HepG2 (cell line): ENCODE measurements at regions not wholly inside any gene's neighbourhood (a gene's known extent, or its start where the extent isn't known, plus 50 kb on each side); places are given as distances from the start of the nearest gene placed in this dataset.

Experiments used
- ATAC-seq: fragments of 200-7000 bp; cut with Tn5 transposase; 3 replicates; pipeline ENCODE4 v1.9.1; 2020; ENCODE audit warnings: mild to moderate bottlenecking, moderate library complexity
- BruUV-seq: library from RNA; stranded (reverse); fragments of 400-500 nt; replicated peaks from 2 replicates; lab custom pipeline; 2021; lab: Mats Ljungman, UMichigan
- CTCF ChIA-PET: fragments of 300-600 bp; formaldehyde crosslinking; extraction: SDS; loops from one replicate; lab custom pipeline; 2021; ENCODE audit warnings: low total read pairs, inconsistent platforms, low intra/inter-chr PET ratio; lab: Yijun Ruan, JAX
- POLR2A ChIA-PET: fragments of 350-600 bp; sonication (Branson Sonifier 250); formaldehyde crosslinking; loops from one replicate; lab custom pipeline; 2020; ENCODE audit warnings: antibody characterized with exemption, inconsistent platforms; lab: Yijun Ruan, JAX
- DNase-seq: peaks from one replicate; pipeline ENCODE4 v3.0.0-alpha.2; 2015; ENCODE audit warnings: low spot score
- FAIRE-seq: peaks from 3 replicates; lab custom pipeline; 2011; peaks lifted over from hg19 to GRCh38; lab: Jason Lieb, UNC
- H2AFZ ChIP-seq: one replicate; pipeline ENCODE4 v1.6.1; 2011; ENCODE audit warnings: low read length, inconsistent platforms
- H3K27ac ChIP-seq: fragments of 300-600 bp; 3 replicates; pipeline ENCODE4 v1.8.0; 2011; ENCODE audit warnings: mixed run types, mild to moderate bottlenecking, mixed read lengths, low read length, inconsistent platforms; ENCODE audit not compliant: insufficient read depth; ENCODE audit errors: extremely low read length
- H3K27me3 ChIP-seq, 2 experiments: fragments of 200-600 bp in 1 of 2; 2 replicates in 1 of 2; 3 replicates in 1 of 2; pipeline versions ENCODE4 v1.6.0 to v1.8.0; 2011; ENCODE audit warnings: low read length in 2 of 2, mild to moderate bottlenecking in 2 of 2, moderate library complexity in 2 of 2, inconsistent platforms in 1 of 2; ENCODE audit not compliant: insufficient read depth in 2 of 2, control insufficient read depth in 1 of 2
- H3K36me3 ChIP-seq, 2 experiments: fragments of 200-600 bp in 1 of 2; replicated peaks in 1 of 2; 2 replicates in 1 of 2; 3 replicates in 1 of 2; pipeline versions ENCODE4 v1.5.1 to v1.8.0; 2011; ENCODE audit warnings: low read length in 2 of 2, inconsistent platforms in 1 of 2; ENCODE audit not compliant: insufficient read depth in 2 of 2, control insufficient read depth in 1 of 2
- H3K4me1 ChIP-seq: 2 replicates; pipeline ENCODE4 v1.5.1; 2012; ENCODE audit warnings: low read length, inconsistent platforms; ENCODE audit not compliant: insufficient read depth
- H3K4me2 ChIP-seq: 2 replicates; pipeline ENCODE4 v1.6.0; 2011; ENCODE audit warnings: low read depth, low read length, inconsistent platforms
- H3K4me3 ChIP-seq, 3 experiments: fragments of 200-600 bp in 1 of 3; sonication (generic), shearing (Covaris generic) in 1 of 3; replicated peaks in 1 of 3; 2 replicates each; pipeline ENCODE4 v1.5.1; 2011 to 2016; ENCODE audit warnings: low read length in 3 of 3, inconsistent platforms in 2 of 3, low read depth in 2 of 3, mild to moderate bottlenecking in 2 of 3, control low read depth in 1 of 3, mixed read lengths in 1 of 3; ENCODE audit not compliant: insufficient read depth in 1 of 3
- H3K79me2 ChIP-seq: one replicate; pipeline ENCODE4 v1.6.1; 2011; ENCODE audit warnings: low read length, inconsistent platforms; ENCODE audit not compliant: insufficient read depth
- H3K9ac ChIP-seq: 2 replicates; pipeline ENCODE4 v1.6.0; 2011; ENCODE audit warnings: mild to moderate bottlenecking, low read depth, low read length, inconsistent platforms; ENCODE audit not compliant: insufficient read depth
- H3K9me3 ChIP-seq: 2 replicates; pipeline ENCODE4 v1.5.1; 2012; ENCODE audit warnings: mild to moderate bottlenecking, low read length
- H4K20me1 ChIP-seq: 2 replicates; pipeline ENCODE4 v1.6.0; 2011; ENCODE audit warnings: inconsistent platforms, mild to moderate bottlenecking, low read length, moderate library complexity; ENCODE audit not compliant: insufficient read depth
- ATRX ChIP-seq: sonication (generic); formaldehyde crosslinking; IDR thresholded peaks from 2 replicates; pipeline ENCODE4 v1.4.0; 2020; ENCODE audit warnings: missing genetic modification reagents, borderline replicate concordance
- HIVEP1 ChIP-seq: sonication (generic); formaldehyde crosslinking; IDR thresholded peaks from 2 replicates; pipeline ENCODE4 v1.4.0; 2020; ENCODE audit warnings: mild to moderate bottlenecking, missing genetic modification reagents
- JUNB ChIP-seq: sonication (generic); formaldehyde crosslinking; IDR thresholded peaks from 2 replicates; pipeline ENCODE4 v1.8.0; 2022; ENCODE audit warnings: missing genetic modification reagents, mild to moderate bottlenecking, borderline replicate concordance
- KAT7 ChIP-seq: IDR thresholded peaks from 2 replicates; pipeline ENCODE4 v1.6.1; 2018; ENCODE audit warnings: borderline replicate concordance, missing compliant biosample characterization
- PATZ1 ChIP-seq: sonication (generic); formaldehyde crosslinking; IDR thresholded peaks from 2 replicates; pipeline ENCODE4 v1.4.0; 2020; ENCODE audit warnings: missing genetic modification reagents
- PHB2 ChIP-seq: fragments of 450-650 bp; IDR thresholded peaks from 2 replicates; pipeline ENCODE4 v1.6.1; 2018; ENCODE audit not compliant: partially characterized antibody
- PHF5A ChIP-seq: IDR thresholded peaks from one replicate; pipeline ENCODE4 v1.6.1; 2018; ENCODE audit warnings: low read depth, missing genetic modification reagents; ENCODE audit not compliant: unreplicated experiment
- POLR2AphosphoS5 ChIP-seq: IDR thresholded peaks from 2 replicates; pipeline ENCODE4 v1.6.1; 2012; ENCODE audit warnings: low read depth, low read length
- RBFOX2 ChIP-seq: fragments of 200-400 bp; formaldehyde crosslinking; IDR thresholded peaks from 2 replicates; pipeline ENCODE4 v1.6.1; 2017; ENCODE audit warnings: low read depth, mild to moderate bottlenecking, low read length
- REL ChIP-seq: sonication (generic); formaldehyde crosslinking; conservative IDR thresholded peaks from 2 replicates; pipeline ENCODE4 v1.8.0; 2022; ENCODE audit warnings: mild to moderate bottlenecking, missing genetic modification reagents, moderate library complexity
- SKI ChIP-seq: fragments of 450-650 bp; IDR thresholded peaks from one replicate; pipeline ENCODE4 v1.6.1; 2018; ENCODE audit warnings: mild to moderate bottlenecking; ENCODE audit not compliant: partially characterized antibody
- SMARCE1 ChIP-seq: fragments of 450-650 bp; IDR thresholded peaks from 2 replicates; pipeline ENCODE4 v1.6.1; 2017; ENCODE audit warnings: borderline replicate concordance
- SPEN ChIP-seq: sonication (generic); formaldehyde crosslinking; IDR thresholded peaks from 2 replicates; pipeline ENCODE4 v1.5.1; 2020; ENCODE audit warnings: low read depth, mild to moderate bottlenecking, missing genetic modification reagents
- TARDBP ChIP-seq: sonication (generic); formaldehyde crosslinking; IDR thresholded peaks from 2 replicates; pipeline ENCODE4 v1.8.0; 2022; ENCODE audit warnings: mild to moderate bottlenecking, missing genetic modification reagents
- TOPORS ChIP-seq: sonication (generic); formaldehyde crosslinking; IDR thresholded peaks from 2 replicates; pipeline ENCODE4 v1.8.0; 2023; ENCODE audit warnings: mild to moderate bottlenecking, missing genetic modification reagents
- ZFP91 ChIP-seq: sonication (generic); formaldehyde crosslinking; IDR thresholded peaks from 2 replicates; pipeline ENCODE4 v1.9.0; 2022; ENCODE audit warnings: missing genetic modification reagents, mild to moderate bottlenecking, borderline replicate concordance
- ZNF232 ChIP-seq: sonication (generic); formaldehyde crosslinking; IDR thresholded peaks from 2 replicates; pipeline ENCODE4 v1.4.0; 2020; ENCODE audit warnings: missing genetic modification reagents, borderline replicate concordance
- ZNF234 ChIP-seq: sonication (generic); formaldehyde crosslinking; conservative IDR thresholded peaks from 2 replicates; pipeline ENCODE4 v1.5.1; 2020; ENCODE audit warnings: mild to moderate bottlenecking, missing genetic modification reagents
- ZNF264 ChIP-seq: sonication (generic); formaldehyde crosslinking; IDR thresholded peaks from 2 replicates; pipeline ENCODE4 v1.4.0; 2020; ENCODE audit warnings: missing genetic modification reagents
- ZNF3 ChIP-seq: IDR thresholded peaks from 2 replicates; pipeline ENCODE4 v1.7.0; 2017; ENCODE audit warnings: inconsistent platforms
- ZNF672 ChIP-seq: sonication (generic); formaldehyde crosslinking; IDR thresholded peaks from 2 replicates; pipeline ENCODE4 v1.8.1; 2022; ENCODE audit warnings: missing genetic modification reagents
- ZSCAN30 ChIP-seq: sonication (generic); formaldehyde crosslinking; IDR thresholded peaks from 2 replicates; pipeline ENCODE4 v1.5.0; 2020; ENCODE audit warnings: mild to moderate bottlenecking, missing genetic modification reagents
- WGBS: methylation state at CpG from one replicate; pipeline ENCODE4 v1.1.6; 2017; ENCODE audit warnings: low lambda C conversion rate; 5-methylcytosine and 5-hydroxymethylcytosine counted together
- in situ Hi-C: cut with HindIII; loops from 2 replicates; pipeline ENCODE4 v1.10.0; 2017; ENCODE audit warnings: low pct_unique_long_range_greater_than_20kb; ENCODE audit not compliant: extremely low pct_ligation_motif_present
- intact Hi-C: fragments of 100-400 bp; cut with micrococcal nuclease; formaldehyde crosslinking; loops from one replicate; pipeline ENCODE4 v1.10.0; 2022; ENCODE audit not compliant: unreplicated experiment

GRCh38 chr2:43005975-43006833 lies 213.8 kb upstream of the HAAO start:
- BruUV-seq = TSS peak; percentile 93
- no peaks in the 10 kb centered on the region for H4K20me1 ChIP-seq
- 37% methylated on average over 10 of the region's 13 CpGs for WGBS
- intact Hi-C loops (loop anchor here (1.0 to 2.0 kb wide), 3 partner anchors 12 to 27 kb away; no protein-coding TSS in a partner anchor), in situ Hi-C loops (no loop called here)
- ChIA-PET CTCF (no interaction called here), POLR2A (interaction anchor here (0.9 to 24.4 kb wide), 22 partner anchors 8 to 590 kb away, joined by 3 to 555 read pairs (median 4); partner anchors contain the start of genes THADA and ZFP36L2)
- DNase-seq = no peak
- H3K4me1 ChIP-seq = peaks cover 85% of the 10 kb centered on the region
- no peaks in the 10 kb centered on the region for H3K36me3 ChIP-seq
- H3K4me3 ChIP-seq = peak overlapping the region; percentile 27 to 67 (median 39)
- peaks cover 7% of the 10 kb centered on the region; the same call in 1 of the 2 replicates for H3K9me3 ChIP-seq
- H3K9ac ChIP-seq = peak overlapping the region; percentile 57
- peak overlapping the region; percentile 95 for H3K4me2 ChIP-seq
- no peaks in the 10 kb centered on the region for H3K27me3 ChIP-seq
- H3K27ac ChIP-seq = peak overlapping the region; percentile 75
- no peak for FAIRE-seq
- ATAC-seq = peak; percentile 45
- no peaks in the 10 kb centered on the region for H3K79me2 ChIP-seq
- H2AFZ ChIP-seq = no peak overlapping the region
- no peak for TF ChIP-seq SPEN (CRISPR knock-in tag)
- no peak for TF ChIP-seq ZNF672 (CRISPR knock-in tag)
- peak; percentile 88; the same call in 1 of the 2 replicates for TF ChIP-seq REL
- peak; percentile 22; the same call in 1 of the 2 replicates for TF ChIP-seq ZFP91 (CRISPR knock-in tag)
- TF ChIP-seq ZNF3 = no peak
- peak; percentile 44 for TF ChIP-seq PATZ1 (CRISPR knock-in tag)
- TF ChIP-seq PHF5A (CRISPR knock-in tag) = no peak
- TF ChIP-seq TARDBP (CRISPR knock-in tag) = peak; percentile 36; the same call in 1 of the 2 replicates
- peak; percentile 16; the same call in 1 of the 2 replicates for TF ChIP-seq KAT7 (CRISPR knock-in tag)
- no peak for TF ChIP-seq SMARCE1
- TF ChIP-seq RBFOX2 = peak; percentile 28
- TF ChIP-seq POLR2AphosphoS5 = 0 out of 2 replicates have a peak, but pooled peaks have one; percentile 35
- TF ChIP-seq ATRX = no peak
- peak; percentile 71; the same call in 1 of the 2 replicates for TF ChIP-seq JUNB
- TF ChIP-seq ZNF264 (CRISPR knock-in tag) = 0 out of 2 replicates have a peak, but pooled peaks have one; percentile 6
- TF ChIP-seq ZNF234 (CRISPR knock-in tag) = no peak
- 0 out of 2 replicates have a peak, but pooled peaks have one; percentile 7 for TF ChIP-seq TOPORS
- no peak for TF ChIP-seq PHB2
- no peak for TF ChIP-seq SKI
- TF ChIP-seq ZSCAN30 (CRISPR knock-in tag) = no peak
- TF ChIP-seq HIVEP1 (CRISPR knock-in tag) = no peak
- TF ChIP-seq ZNF232 = 0 out of 2 replicates have a peak, but pooled peaks have one; percentile 3
